Breast epithelium (tissue), 3 donors: ENCODE measurements at regions not wholly inside any gene's neighbourhood (a gene's known extent, or its start where the extent isn't known, plus 50 kb on each side); places are given as distances from the start of the nearest gene placed in this dataset.

Experiments used
- CTCF ChIP-seq, 3 donors: fragments of 450-650 bp; IDR thresholded peaks; one replicate each; pipeline ENCODE4 v1.5.1; 2016 to 2017; ENCODE audit warnings: antibody characterized with exemption in 3 of 3, mild to moderate bottlenecking in 3 of 3, moderate library complexity in 3 of 3
- POLR2A ChIP-seq: fragments of 450-650 bp; IDR thresholded peaks from one replicate; pipeline ENCODE4 v1.6.1; 2016; ENCODE audit warnings: antibody characterized with exemption, mild to moderate bottlenecking, moderate library complexity
- POLR2AphosphoS5 ChIP-seq, 3 donors: sonication (generic); formaldehyde crosslinking; IDR thresholded peaks; one replicate each; pipeline ENCODE4 v1.6.1; 2017; ENCODE audit warnings: antibody characterized with exemption in 3 of 3

GRCh38 chr21:33151941-33152731 is 77.6 kb upstream of the IFNAR2 start:
- TF ChIP-seq POLR2AphosphoS5 (IDR thresholded peaks at IDR 0.05): no peak
- TF ChIP-seq CTCF (IDR thresholded peaks at IDR 0.05): no peak
- no peak for TF ChIP-seq POLR2A
